ENCODE measurements at regions not wholly inside any gene's neighbourhood (a gene's known extent, or its start where the extent isn't known, plus 50 kb on each side); places are given as distances from the start of the nearest gene placed in this dataset.

DNA sequence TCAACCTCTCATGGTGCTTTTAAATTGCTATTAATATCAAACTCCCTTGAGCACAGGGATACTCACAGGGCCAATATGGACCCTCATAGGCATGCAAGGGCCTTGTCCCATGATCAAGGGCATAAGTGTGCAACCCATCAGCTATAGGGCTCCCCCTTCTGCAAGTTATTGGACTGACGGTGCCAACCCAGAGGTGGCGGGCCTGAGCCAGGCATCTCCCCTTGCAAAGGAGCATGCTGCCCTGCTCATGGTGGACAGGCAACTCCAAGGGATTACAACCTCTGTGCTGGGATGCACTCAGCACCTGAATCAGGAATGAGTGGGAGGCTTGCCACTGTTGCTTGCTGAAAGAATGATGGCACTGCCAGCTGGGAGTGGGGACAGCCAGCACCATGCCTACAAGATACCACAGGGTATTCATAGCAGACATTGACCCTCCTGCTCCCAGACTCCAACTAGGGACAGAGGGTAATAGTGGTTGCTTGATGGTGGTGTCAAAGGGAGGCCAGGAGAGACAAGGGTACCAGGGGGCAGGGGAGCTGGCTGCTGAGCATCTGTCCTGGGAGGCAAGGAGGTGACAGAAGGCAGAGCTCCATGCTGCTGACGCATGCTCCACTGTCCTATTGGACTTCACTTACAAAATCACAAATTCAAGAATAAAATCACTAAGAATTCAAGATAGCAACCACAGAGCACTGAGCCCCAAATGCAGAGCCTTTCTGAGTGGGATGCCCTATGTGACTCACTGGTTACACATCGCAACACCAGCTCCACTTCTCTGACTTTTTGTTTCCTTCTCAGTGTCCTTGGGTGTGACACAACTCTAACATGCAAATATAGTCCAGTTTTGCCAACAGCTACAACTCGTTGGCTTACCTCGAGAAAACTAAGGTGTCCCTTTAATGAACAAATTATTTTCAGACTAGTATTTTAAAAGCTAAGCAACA is 157.1 kb upstream of the CCDC150 start:
- DNase-seq (ENCODE audit: low read depth), result no peak
- H3K4me3 ChIP-seq (ENCODE audit: low read depth, low read length), result no peak overlapping the region
- TF ChIP-seq, protein P1, sequence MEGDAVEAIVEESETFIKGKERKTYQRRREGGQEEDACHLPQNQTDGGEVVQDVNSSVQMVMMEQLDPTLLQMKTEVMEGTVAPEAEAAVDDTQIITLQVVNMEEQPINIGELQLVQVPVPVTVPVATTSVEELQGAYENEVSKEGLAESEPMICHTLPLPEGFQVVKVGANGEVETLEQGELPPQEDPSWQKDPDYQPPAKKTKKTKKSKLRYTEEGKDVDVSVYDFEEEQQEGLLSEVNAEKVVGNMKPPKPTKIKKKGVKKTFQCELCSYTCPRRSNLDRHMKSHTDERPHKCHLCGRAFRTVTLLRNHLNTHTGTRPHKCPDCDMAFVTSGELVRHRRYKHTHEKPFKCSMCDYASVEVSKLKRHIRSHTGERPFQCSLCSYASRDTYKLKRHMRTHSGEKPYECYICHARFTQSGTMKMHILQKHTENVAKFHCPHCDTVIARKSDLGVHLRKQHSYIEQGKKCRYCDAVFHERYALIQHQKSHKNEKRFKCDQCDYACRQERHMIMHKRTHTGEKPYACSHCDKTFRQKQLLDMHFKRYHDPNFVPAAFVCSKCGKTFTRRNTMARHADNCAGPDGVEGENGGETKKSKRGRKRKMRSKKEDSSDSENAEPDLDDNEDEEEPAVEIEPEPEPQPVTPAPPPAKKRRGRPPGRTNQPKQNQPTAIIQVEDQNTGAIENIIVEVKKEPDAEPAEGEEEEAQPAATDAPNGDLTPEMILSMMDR (IDR thresholded peaks at IDR 0.05; ENCODE audit: control insufficient read depth, extremely low read depth, insufficient read depth), result no peak

DNA sequence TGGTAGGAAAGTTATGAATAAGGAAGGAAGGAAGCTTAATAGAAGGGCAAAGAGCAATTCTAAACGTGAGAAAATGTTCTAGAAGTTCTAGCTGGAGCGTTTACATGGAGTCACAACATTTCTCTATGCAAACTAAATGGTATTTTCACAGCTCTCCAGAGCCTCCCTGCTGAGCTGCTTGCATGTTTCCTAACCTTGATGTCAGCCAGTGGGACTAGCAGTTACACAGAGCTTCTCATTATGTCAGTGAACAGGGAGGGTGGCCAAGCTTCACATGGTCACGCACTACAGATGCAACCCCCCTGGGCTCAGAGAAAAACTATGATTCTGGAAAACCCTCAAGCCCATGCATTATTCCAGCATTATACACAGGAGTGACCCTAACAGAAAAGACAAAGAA is 153.4 kb upstream of the CCDC150 start:
- H3K4me3 ChIP-seq (ENCODE audit: low read depth, low read length), result no peak overlapping the region
- TF ChIP-seq, protein P1 (IDR thresholded peaks at IDR 0.05; ENCODE audit: control insufficient read depth, extremely low read depth, insufficient read depth), result no peak
- no peak for DNase-seq (ENCODE audit: low read depth)

DNA sequence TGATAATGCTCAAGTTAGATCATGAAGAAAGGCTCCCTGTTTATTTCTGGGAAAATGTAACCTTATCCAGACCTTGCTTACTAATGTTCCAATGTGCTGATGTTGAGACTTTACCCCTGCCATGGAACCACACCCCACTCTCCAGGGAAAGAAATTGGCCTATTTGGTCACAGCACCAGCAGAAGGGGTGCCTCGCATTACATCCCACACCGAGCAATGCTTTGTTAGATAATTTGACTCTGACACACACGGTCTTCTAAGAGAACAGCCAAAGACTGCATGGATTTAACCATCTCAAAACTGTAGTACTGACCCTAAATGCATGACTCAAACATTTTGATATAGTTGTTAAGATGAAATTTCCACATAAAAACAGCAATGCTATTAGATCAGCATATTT is 152.1 kb upstream of the CCDC150 start:
- DNase-seq (ENCODE audit: low read depth), result no peak
- no peak overlapping the region for H3K4me3 ChIP-seq (ENCODE audit: low read depth, low read length)
- TF ChIP-seq, protein P1 (IDR thresholded peaks at IDR 0.05; ENCODE audit: control insufficient read depth, extremely low read depth, insufficient read depth), result no peak

DNA sequence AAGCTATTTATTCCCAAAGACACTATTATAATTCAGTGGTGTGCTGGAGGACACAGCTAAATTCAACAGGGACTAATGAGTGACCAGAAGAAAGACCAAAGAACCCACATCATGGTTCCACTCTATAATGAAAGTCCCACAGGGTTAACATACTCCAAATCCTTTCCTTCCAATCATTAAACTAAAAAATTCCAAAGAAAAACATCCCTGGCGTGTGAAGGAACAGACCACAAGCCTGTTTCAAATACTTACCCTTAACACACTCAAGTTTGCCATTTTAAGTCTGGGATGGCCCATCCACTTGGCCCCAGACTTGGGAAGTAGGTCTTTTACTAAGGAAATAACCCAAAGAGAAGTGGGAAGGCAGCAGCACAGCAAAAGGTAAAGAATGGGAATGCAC is 150.1 kb upstream of the CCDC150 start:
- TF ChIP-seq, protein P1 (IDR thresholded peaks at IDR 0.05; ENCODE audit: control insufficient read depth, extremely low read depth, insufficient read depth), result no peak
- no peak overlapping the region for H3K4me3 ChIP-seq (ENCODE audit: low read depth, low read length)
- DNase-seq (ENCODE audit: low read depth), result no peak

DNA sequence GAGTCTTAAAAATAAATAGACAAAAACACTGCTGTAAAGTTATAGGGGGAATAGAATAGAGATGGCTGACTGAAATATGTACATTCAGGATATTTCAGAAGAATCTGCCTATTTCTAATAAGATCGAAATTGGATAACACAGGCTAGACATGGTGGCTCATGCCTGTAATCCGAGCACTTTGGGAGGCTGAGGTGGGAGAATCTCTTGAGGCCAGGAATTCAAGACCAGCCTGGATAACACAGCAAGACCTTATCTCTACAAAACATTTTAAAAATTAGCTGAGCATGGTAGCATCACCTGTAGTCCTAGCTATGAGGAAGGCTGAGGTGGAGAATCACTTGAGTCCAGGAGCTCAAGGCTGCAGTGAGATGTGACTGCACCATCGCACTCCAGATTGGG is 146.6 kb upstream of the CCDC150 start:
- TF ChIP-seq, protein P1 (IDR thresholded peaks at IDR 0.05; ENCODE audit: control insufficient read depth, extremely low read depth, insufficient read depth), result no peak
- DNase-seq (ENCODE audit: low read depth), result no peak
- no peak overlapping the region for H3K4me3 ChIP-seq (ENCODE audit: low read depth, low read length)

DNA sequence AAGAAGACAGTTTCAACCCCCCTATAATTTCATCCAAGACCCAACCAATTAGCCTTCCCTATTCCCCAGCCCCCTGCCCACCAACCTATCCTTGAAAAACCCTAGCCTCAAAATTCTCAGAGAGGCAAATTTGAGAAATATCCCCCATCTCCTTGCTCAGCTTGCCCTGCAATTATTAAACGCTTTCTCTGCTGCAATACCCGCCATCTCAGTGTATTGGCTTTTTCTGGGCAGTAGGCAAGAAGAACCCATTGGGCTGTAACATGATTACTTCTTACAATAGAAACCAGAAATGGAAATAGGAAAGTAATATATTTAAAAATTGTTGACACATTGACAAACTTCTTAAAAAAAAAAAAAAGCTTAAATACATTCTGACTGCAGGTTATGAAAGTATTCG is 140.6 kb upstream of the CCDC150 start:
- DNase-seq (ENCODE audit: low read depth), result no peak
- TF ChIP-seq, protein P1 (IDR thresholded peaks at IDR 0.05; ENCODE audit: control insufficient read depth, extremely low read depth, insufficient read depth), result no peak
- no peak overlapping the region for H3K4me3 ChIP-seq (ENCODE audit: low read depth, low read length)

Measured in LNCaP clone FGC (cell line).